H1 (cell line): ENCODE measurements at regions not wholly inside any gene's neighbourhood (a gene's known extent, or its start where the extent isn't known, plus 50 kb on each side); places are given as distances from the start of the nearest gene placed in this dataset.

Experiments
- CTCF ChIP-seq, 3 experiments: IDR thresholded peaks; 1 replicate in 2 of 3; 2 replicates in 1 of 3; pipeline versions ENCODE4 v1.5.1 to v1.6.1; 2011; ENCODE audit warnings: low read length in 3 of 3, mild to moderate bottlenecking in 3 of 3, inconsistent platforms in 2 of 3, low read depth in 1 of 3, moderate library complexity in 1 of 3; ENCODE audit not compliant: insufficient read depth in 1 of 3; ENCODE audit errors: control extremely low read depth in 1 of 3
- EP300 ChIP-seq, 2 experiments: IDR thresholded peaks; 1 replicate in 1 of 2; 2 replicates in 1 of 2; pipeline ENCODE4 v1.6.1; 2011 to 2012; ENCODE audit warnings: low read depth in 2 of 2, low read length in 2 of 2, mild to moderate bottlenecking in 2 of 2, borderline replicate concordance in 1 of 2, inconsistent platforms in 1 of 2, moderate library complexity in 1 of 2
- EZH2 ChIP-seq: fragments of 200-600 bp; sonication (generic); IDR thresholded peaks from 2 replicates; pipeline ENCODE4 v1.7.1; 2012; ENCODE audit warnings: low read depth, mild to moderate bottlenecking, moderate library complexity, low read length, inconsistent platforms; ENCODE audit not compliant: severe bottlenecking
- HDAC6 ChIP-seq: IDR thresholded peaks from one replicate; pipeline ENCODE4 v1.7.1; 2012; ENCODE audit warnings: low read depth, mild to moderate bottlenecking, inconsistent platforms, low read length, moderate library complexity
- JUND ChIP-seq: IDR thresholded peaks from 2 replicates; pipeline ENCODE4 v1.6.1; 2011; ENCODE audit warnings: mild to moderate bottlenecking, improper control_type of control experiment, low read length
- MAX ChIP-seq: IDR thresholded peaks from 2 replicates; pipeline ENCODE4 v1.6.1; 2012; ENCODE audit warnings: inconsistent platforms
- POLR2A ChIP-seq, 2 experiments: IDR thresholded peaks; 1 replicate in 1 of 2; 2 replicates in 1 of 2; pipeline ENCODE4 v1.6.1; 2011; ENCODE audit warnings: low read depth in 2 of 2, low read length in 2 of 2, mild to moderate bottlenecking in 2 of 2; ENCODE audit errors: control extremely low read depth in 1 of 2
- RAD21 ChIP-seq, 2 experiments: IDR thresholded peaks in 1 of 2; conservative IDR thresholded peaks in 1 of 2; 2 replicates each; pipeline ENCODE4 v1.6.1; 2011; ENCODE audit warnings: low read depth in 2 of 2, low read length in 2 of 2, improper control_type of control experiment in 1 of 2, inconsistent platforms in 1 of 2, mild to moderate bottlenecking in 1 of 2, moderate library complexity in 1 of 2
- RBBP5 ChIP-seq: IDR thresholded peaks from 2 replicates; pipeline ENCODE4 v1.7.1; 2012; ENCODE audit warnings: low read depth, mild to moderate bottlenecking, inconsistent platforms, low read length, moderate library complexity, borderline replicate concordance
- RFX5 ChIP-seq: IDR thresholded peaks from 2 replicates; pipeline ENCODE4 v1.6.1; 2011; ENCODE audit warnings: low read depth, low read length, improper control_type of control experiment, borderline replicate concordance
- TAF1 ChIP-seq: IDR thresholded peaks from 2 replicates; pipeline ENCODE4 v1.6.1; 2011; ENCODE audit warnings: mild to moderate bottlenecking, low read depth, low read length
- TAF7 ChIP-seq: optimal IDR thresholded peaks from 2 replicates; pipeline ENCODE3; 2011; ENCODE audit warnings: low read depth, mild to moderate bottlenecking, inconsistent platforms, low read length, moderate library complexity, borderline replicate concordance

- TF ChIP-seq MAX (no peak), JUND (no peak), RAD21 (IDR thresholded peaks at IDR 0.05 in 1 of 2, conservative IDR thresholded peaks at IDR 0.05 in 1 of 2; ENCODE audit: low read depth in 2 of 2, low read length in 2 of 2) (no peak), CTCF (IDR thresholded peaks at IDR 0.05; ENCODE audit: control extremely low read depth in 1 of 3, insufficient read depth in 1 of 3, low read depth in 1 of 3, low read length in 3 of 3) (no peak), RFX5 (no peak), HDAC6 (no peak), TAF1 (no peak), EZH2 (no peak), TAF7 (no peak), EP300 (IDR thresholded peaks at IDR 0.05; ENCODE audit: borderline replicate concordance in 1 of 2, low read depth in 2 of 2, low read length in 2 of 2) (no peak), RBBP5 (no peak), POLR2A (IDR thresholded peaks at IDR 0.05; ENCODE audit: control extremely low read depth in 1 of 2, low read depth in 2 of 2, low read length in 2 of 2) (no peak)
Observed at GRCh38 chr3:14000556-14000955, 120.7 kb upstream of the WNT7A start.
